Parathyroid adenoma (tissue), 2 donors: ENCODE measurements at regions not wholly inside any gene's neighbourhood (a gene's known extent, or its start where the extent isn't known, plus 50 kb on each side); places are given as distances from the start of the nearest gene placed in this dataset.
"Not testable (repeated sequence)": the region's sequence is repeated elsewhere in the genome, so short reads cannot be mapped to it uniquely, and the experiment has no call there.

ENCODE experiments used
- H2AFZ ChIP-seq: fragments of 300-600 bp; sonication (generic); one replicate; pipeline ENCODE4 v1.7.0; 2017; ENCODE audit warnings: antibody characterized with exemption, mild to moderate bottlenecking
- H3K27ac ChIP-seq: fragments of 300-600 bp; sonication (generic); one replicate; pipeline ENCODE4 v1.7.0; 2017
- H3K27me3 ChIP-seq: fragments of 300-600 bp; sonication (generic); one replicate; pipeline ENCODE4 v1.7.0; 2017; ENCODE audit warnings: low read length; ENCODE audit not compliant: control insufficient read depth, insufficient read depth
- H3K36me3 ChIP-seq: fragments of 300-600 bp; sonication (generic); one replicate; pipeline ENCODE4 v1.7.0; 2017; ENCODE audit warnings: low read length; ENCODE audit not compliant: control insufficient read depth, insufficient read depth
- H3K4me1 ChIP-seq: fragments of 300-600 bp; sonication (generic); one replicate; pipeline ENCODE4 v1.7.0; 2017; ENCODE audit warnings: control low read depth
- H3K4me2 ChIP-seq: fragments of 300-600 bp; sonication (generic); one replicate; pipeline ENCODE4 v1.7.0; 2017; ENCODE audit warnings: low read length
- H3K4me3 ChIP-seq: fragments of 300-600 bp; sonication (generic); one replicate; pipeline ENCODE4 v1.7.0; 2017; ENCODE audit warnings: low read depth, low read length
- H3K79me2 ChIP-seq: fragments of 300-600 bp; sonication (generic); one replicate; pipeline ENCODE4 v1.7.0; 2017; ENCODE audit warnings: control low read depth
- H3K9ac ChIP-seq: fragments of 300-600 bp; sonication (generic); one replicate; pipeline ENCODE4 v1.7.0; 2017; ENCODE audit warnings: mild to moderate bottlenecking
- H3K9me3 ChIP-seq: fragments of 300-600 bp; sonication (generic); one replicate; pipeline ENCODE4 v1.7.0; 2017; ENCODE audit warnings: low read length; ENCODE audit not compliant: control insufficient read depth
- TF ChIP-seq, protein P1 (sequence below): fragments of 300-600 bp; sonication (generic); IDR thresholded peaks from one replicate; pipeline ENCODE4 v1.7.0; 2017; ENCODE audit warnings: antibody characterized with exemption, mild to moderate bottlenecking
- donor health status: primary hyperparathyroidism.

DNA sequence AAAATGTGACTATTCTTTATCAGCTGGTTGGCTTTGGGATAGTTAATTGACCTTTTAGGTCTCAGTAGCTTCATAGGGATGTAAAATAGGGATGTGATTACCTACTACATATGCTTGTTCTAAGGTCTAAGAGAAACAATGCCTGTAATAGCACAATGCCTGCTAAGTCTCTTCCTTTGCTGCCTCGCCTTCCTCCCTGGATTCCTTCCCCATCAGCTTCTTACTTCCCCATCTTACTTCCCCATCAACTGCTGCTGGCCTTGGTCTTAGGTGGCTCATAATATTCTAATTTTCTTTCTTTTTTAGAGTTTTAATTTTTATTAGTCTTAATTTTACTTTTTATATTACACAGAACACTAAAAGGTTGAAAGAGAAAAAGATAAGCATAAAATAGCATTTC is 59.2 kb upstream of the GOT2 start:
- Histone ChIP-seq H3K4me1 (no peaks in the 10 kb centered on the region), H3K4me2 (no peak overlapping the region), H3K27ac (no peak overlapping the region), H3K36me3 (no peaks in the 10 kb centered on the region), H3K79me2 (no peaks in the 10 kb centered on the region), H3K27me3 (no peaks in the 10 kb centered on the region), H3K9ac (no peak overlapping the region), H3K4me3 (no peak overlapping the region), H3K9me3 (no peaks in the 10 kb centered on the region), H2AFZ (no peak overlapping the region)
- TF ChIP-seq, protein P1, sequence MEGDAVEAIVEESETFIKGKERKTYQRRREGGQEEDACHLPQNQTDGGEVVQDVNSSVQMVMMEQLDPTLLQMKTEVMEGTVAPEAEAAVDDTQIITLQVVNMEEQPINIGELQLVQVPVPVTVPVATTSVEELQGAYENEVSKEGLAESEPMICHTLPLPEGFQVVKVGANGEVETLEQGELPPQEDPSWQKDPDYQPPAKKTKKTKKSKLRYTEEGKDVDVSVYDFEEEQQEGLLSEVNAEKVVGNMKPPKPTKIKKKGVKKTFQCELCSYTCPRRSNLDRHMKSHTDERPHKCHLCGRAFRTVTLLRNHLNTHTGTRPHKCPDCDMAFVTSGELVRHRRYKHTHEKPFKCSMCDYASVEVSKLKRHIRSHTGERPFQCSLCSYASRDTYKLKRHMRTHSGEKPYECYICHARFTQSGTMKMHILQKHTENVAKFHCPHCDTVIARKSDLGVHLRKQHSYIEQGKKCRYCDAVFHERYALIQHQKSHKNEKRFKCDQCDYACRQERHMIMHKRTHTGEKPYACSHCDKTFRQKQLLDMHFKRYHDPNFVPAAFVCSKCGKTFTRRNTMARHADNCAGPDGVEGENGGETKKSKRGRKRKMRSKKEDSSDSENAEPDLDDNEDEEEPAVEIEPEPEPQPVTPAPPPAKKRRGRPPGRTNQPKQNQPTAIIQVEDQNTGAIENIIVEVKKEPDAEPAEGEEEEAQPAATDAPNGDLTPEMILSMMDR = no peak

DNA sequence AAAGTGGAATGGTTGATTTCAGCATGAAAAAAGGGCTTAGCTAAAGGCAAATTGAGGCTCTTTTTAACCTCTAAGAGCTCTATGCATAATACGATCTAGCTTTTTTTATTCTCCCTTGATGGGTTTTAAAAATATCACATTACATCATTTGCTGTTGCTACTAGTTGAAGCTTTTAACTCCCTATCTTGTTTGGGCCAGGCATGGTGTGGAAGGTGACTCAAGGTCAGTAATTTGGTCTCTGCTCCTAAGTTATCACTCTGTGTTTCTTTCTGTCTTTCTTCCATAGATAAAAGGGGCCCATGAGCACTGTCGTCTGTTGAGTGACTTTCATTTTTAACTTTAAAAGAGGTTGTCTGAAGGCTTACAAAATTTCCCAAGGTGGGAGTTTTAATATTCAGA is 58.1 kb upstream of the GOT2 start:
- Histone ChIP-seq H3K4me1 (no peaks in the 10 kb centered on the region), H3K27ac (no peak overlapping the region), H3K9me3 (no peaks in the 10 kb centered on the region), H2AFZ (no peak overlapping the region), H3K27me3 (no peaks in the 10 kb centered on the region), H3K4me3 (no peak overlapping the region), H3K4me2 (no peak overlapping the region), H3K36me3 (no peaks in the 10 kb centered on the region), H3K79me2 (no peaks in the 10 kb centered on the region), H3K9ac (no peak overlapping the region)
- TF ChIP-seq, protein P1 = no peak

DNA sequence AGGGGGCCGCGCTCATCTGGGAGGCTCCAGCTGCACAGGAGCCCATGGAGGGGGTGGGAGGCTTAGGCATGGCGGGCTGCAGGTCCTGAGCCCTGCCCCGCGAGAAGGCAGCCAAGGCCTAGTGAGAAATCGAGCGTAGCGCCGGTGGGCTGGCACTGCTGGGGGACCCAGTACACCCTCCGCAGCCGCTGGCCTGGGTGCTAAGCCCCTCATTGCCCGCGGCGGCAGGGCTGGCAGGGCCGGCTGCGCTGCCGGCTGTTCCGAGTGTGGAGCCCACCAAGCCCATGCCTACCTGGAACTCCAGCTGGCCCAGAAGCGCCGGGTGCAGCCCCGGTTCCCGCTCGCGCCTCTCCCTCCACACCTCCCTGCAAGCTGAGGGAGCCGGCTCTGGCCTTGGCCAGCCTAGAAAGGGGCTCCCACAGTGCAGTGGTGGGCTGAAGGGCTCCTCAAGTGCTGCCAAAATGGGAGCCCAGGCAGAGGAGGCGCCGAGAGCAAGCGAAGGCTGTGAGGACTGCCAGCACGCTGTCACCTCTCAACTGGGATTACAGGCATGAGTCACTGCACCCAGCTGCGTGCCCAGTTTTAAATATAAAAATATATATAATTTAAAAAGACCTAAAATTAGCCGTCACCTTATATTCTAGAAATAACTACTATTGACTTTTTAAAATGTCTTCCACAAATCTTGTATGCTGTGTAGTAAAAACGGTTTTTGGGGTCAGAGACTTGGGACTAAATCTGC is 56.9 kb upstream of the GOT2 start:
- H3K79me2 ChIP-seq, H3K4me2 ChIP-seq: not testable (repeated sequence)

GRCh38 chr16:58789351-58789750 is 55.2 kb upstream of the GOT2 start:
- H3K36me3 ChIP-seq = no peaks in the 10 kb centered on the region
- no peaks in the 10 kb centered on the region for H3K4me1 ChIP-seq
- H2AFZ ChIP-seq = no peak overlapping the region
- H3K27ac ChIP-seq = no peak overlapping the region
- H3K27me3 ChIP-seq = no peaks in the 10 kb centered on the region
- H3K9ac ChIP-seq = no peak overlapping the region
- H3K4me2 ChIP-seq = no peak overlapping the region
- TF ChIP-seq, protein P1 = no peak
- H3K4me3 ChIP-seq = no peak overlapping the region
- H3K9me3 ChIP-seq = no peaks in the 10 kb centered on the region
- H3K79me2 ChIP-seq = no peaks in the 10 kb centered on the region

More for the DNA sequence above, 56.9 kb upstream of the GOT2 start:
- not testable (repeated sequence) for H3K27ac ChIP-seq, H3K9me3 ChIP-seq, H3K4me3 ChIP-seq, H2AFZ ChIP-seq, H3K27me3 ChIP-seq, H3K4me1 ChIP-seq, H3K9ac ChIP-seq, H3K36me3 ChIP-seq
